Vagina (tissue), 2 donors: ENCODE measurements at regions not wholly inside any gene's neighbourhood (a gene's known extent, or its start where the extent isn't known, plus 50 kb on each side); places are given as distances from the start of the nearest gene placed in this dataset.
"Not testable (repeated sequence)": the region's sequence is repeated elsewhere in the genome, so short reads cannot be mapped to it uniquely, and the experiment has no call there.

Experiments
- DNase-seq, 2 donors: peaks; one replicate each; pipeline ENCODE4 v3.0.0-alpha.2; 2017; ENCODE audit errors: extremely low spot score in 2 of 2
- H3K27ac ChIP-seq: fragments of 200-600 bp; sonication (generic); one replicate; pipeline ENCODE4 v1.5.1; 2019
- H3K27me3 ChIP-seq: fragments of 200-600 bp; sonication (generic); one replicate; pipeline ENCODE4 v1.5.1; 2019
- H3K36me3 ChIP-seq, 2 donors: fragments of 200-600 bp; sonication (generic); one replicate each; pipeline ENCODE4 v1.5.1; 2017 to 2019
- H3K4me1 ChIP-seq: fragments of 200-600 bp; sonication (generic); one replicate; pipeline ENCODE4 v1.5.1; 2019
- H3K4me3 ChIP-seq, 2 donors: fragments of 200-600 bp; sonication (generic); 1 replicate in 1 of 2; 2 replicates in 1 of 2; pipeline ENCODE4 v1.5.1; 2016 to 2019
- H3K9me3 ChIP-seq: fragments of 200-600 bp; sonication (generic); one replicate; pipeline ENCODE4 v1.5.1; 2019
- POLR2A ChIP-seq, 2 donors: fragments of 450-650 bp; IDR thresholded peaks; one replicate each; pipeline ENCODE4 v1.6.1; 2017; ENCODE audit warnings: antibody characterized with exemption in 2 of 2, mild to moderate bottlenecking in 2 of 2, moderate library complexity in 2 of 2
- POLR2AphosphoS5 ChIP-seq, 2 donors: sonication (generic); formaldehyde crosslinking; IDR thresholded peaks; one replicate each; pipeline ENCODE4 v1.9.0; 2017; ENCODE audit warnings: antibody characterized with exemption in 2 of 2, mild to moderate bottlenecking in 2 of 2, low read depth in 1 of 2; ENCODE audit not compliant: insufficient read depth in 1 of 2
- intact Hi-C: fragments of 100-400 bp; cut with DNase I; formaldehyde crosslinking; loops from one replicate; pipeline ENCODE4 v1.15.1; 2023
- TF ChIP-seq, protein P1 (sequence below), 3 experiments: fragments of 450-650 bp in 2 of 3; fragments of 200-600 bp in 1 of 3; sonication (generic) in 1 of 3; IDR thresholded peaks; one replicate each; pipeline ENCODE4 v1.5.1; 2017 to 2019; ENCODE audit warnings: antibody characterized with exemption in 3 of 3, mild to moderate bottlenecking in 2 of 3, moderate library complexity in 2 of 3

DNA sequence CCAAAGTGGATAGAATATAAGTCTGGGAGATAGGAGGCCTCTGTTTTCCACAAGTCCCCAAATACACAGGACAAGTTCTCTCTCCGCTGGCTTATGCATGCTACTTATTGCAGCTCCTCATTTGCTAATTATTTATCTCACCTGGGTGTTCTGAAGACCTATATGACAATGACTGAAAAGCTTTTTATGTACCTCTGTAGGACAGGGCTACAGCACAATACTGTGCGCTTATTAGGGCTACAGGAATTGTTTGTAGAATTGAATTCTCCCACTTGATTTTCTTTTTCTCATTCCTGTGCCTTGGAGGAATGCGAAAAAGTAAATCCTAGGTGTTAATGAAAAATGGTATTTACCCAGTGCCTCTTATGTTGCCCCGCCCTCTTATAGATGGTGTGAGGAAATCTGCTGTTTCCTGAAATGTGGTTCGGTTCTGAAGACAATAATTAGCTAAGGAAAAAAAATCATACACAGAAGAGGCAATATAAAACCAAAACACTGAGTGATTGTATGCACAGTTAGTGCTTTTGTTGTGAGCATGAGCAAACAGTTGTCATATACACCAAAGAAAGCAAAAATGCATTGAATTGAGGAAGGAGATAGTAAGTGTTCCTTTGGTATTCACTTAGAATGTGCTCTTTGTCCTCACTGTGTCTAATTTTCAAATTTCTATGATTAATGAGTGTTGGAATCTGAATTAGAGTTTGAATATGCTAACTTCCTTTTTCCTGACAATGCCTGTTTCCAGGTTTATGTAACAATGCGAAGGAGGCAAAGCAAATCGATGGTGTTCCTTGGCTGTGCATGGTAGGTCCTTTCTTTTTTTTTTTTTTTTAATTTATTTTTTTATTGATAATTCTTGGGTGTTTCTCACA, 78.7 kb upstream of the PNPT1 start:
- Histone ChIP-seq H3K36me3 (no peaks in the 10 kb centered on the region), H3K4me3 (no peak overlapping the region), H3K27ac (no peak overlapping the region), H3K27me3 (no peaks in the 10 kb centered on the region), H3K9me3 (no peaks in the 10 kb centered on the region), H3K4me1 (no peaks in the 10 kb centered on the region)
- intact Hi-C loops = no loop called here
- TF ChIP-seq, protein P1, sequence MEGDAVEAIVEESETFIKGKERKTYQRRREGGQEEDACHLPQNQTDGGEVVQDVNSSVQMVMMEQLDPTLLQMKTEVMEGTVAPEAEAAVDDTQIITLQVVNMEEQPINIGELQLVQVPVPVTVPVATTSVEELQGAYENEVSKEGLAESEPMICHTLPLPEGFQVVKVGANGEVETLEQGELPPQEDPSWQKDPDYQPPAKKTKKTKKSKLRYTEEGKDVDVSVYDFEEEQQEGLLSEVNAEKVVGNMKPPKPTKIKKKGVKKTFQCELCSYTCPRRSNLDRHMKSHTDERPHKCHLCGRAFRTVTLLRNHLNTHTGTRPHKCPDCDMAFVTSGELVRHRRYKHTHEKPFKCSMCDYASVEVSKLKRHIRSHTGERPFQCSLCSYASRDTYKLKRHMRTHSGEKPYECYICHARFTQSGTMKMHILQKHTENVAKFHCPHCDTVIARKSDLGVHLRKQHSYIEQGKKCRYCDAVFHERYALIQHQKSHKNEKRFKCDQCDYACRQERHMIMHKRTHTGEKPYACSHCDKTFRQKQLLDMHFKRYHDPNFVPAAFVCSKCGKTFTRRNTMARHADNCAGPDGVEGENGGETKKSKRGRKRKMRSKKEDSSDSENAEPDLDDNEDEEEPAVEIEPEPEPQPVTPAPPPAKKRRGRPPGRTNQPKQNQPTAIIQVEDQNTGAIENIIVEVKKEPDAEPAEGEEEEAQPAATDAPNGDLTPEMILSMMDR (IDR thresholded peaks at IDR 0.05) = no peak
- TF ChIP-seq POLR2A (IDR thresholded peaks at IDR 0.05) = no peak
- no peak for TF ChIP-seq POLR2AphosphoS5 (IDR thresholded peaks at IDR 0.05; ENCODE audit: insufficient read depth in 1 of 2, low read depth in 1 of 2)
- DNase-seq = no peak

DNA sequence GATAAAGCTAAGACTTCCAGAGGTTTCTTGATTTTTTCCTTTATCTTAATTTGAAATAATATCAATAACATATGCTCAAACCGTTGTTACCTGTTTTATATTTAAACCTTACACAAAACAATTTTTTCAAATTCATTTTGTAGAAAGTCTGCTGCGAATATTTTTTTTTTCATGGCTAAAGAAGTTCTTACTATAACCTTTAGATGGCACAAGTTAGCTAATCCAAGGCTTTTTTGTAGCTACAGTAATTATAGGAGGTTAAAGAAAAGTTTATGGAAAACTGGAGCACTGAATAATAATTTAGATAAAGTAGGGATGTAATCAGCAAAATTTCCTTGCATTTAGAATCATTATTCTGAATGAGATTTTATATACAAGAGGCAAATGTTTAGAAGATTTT, 78.0 kb upstream of the PNPT1 start:
- Histone ChIP-seq H3K4me3 (no peak overlapping the region), H3K4me1 (no peaks in the 10 kb centered on the region), H3K27ac (no peak overlapping the region), H3K27me3 (no peaks in the 10 kb centered on the region), H3K9me3 (no peaks in the 10 kb centered on the region), H3K36me3 (no peaks in the 10 kb centered on the region)
- TF ChIP-seq, protein P1 (IDR thresholded peaks at IDR 0.05) = peak in 2 of 3 experiments; percentile 40 to 63
- TF ChIP-seq POLR2A (IDR thresholded peaks at IDR 0.05) = no peak
- intact Hi-C loops = no loop called here
- no peak for DNase-seq

DNA sequence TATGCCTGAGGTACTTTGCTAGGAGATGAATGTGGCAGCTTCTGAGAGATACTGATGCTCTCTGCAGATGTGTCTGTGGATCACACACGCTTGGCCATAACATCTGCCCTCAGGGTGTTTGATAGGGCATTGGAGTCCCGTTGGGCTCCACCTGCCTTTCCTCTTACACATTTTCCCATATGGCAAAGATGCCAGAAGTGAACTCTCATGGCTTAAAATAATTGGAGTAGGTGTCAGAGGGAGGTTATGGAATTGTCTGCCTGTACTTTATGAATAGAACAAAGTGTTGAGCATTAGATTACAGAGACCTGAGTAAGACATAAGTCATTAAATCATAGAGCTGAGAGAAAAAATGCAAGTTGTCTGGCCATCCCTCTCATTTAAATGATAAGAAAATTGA, 75.3 kb upstream of the PNPT1 start:
- Histone ChIP-seq H3K9me3 (no peaks in the 10 kb centered on the region), H3K27me3 (no peaks in the 10 kb centered on the region), H3K27ac (no peak overlapping the region), H3K36me3 (no peaks in the 10 kb centered on the region), H3K4me3 (no peak overlapping the region), H3K4me1 (no peaks in the 10 kb centered on the region)
- TF ChIP-seq, protein P1 (IDR thresholded peaks at IDR 0.05) = no peak
- no peak for TF ChIP-seq POLR2AphosphoS5 (IDR thresholded peaks at IDR 0.05; ENCODE audit: insufficient read depth in 1 of 2, low read depth in 1 of 2)
- TF ChIP-seq POLR2A (IDR thresholded peaks at IDR 0.05) = no peak
- intact Hi-C loops = no loop called here
- DNase-seq = no peak

DNA sequence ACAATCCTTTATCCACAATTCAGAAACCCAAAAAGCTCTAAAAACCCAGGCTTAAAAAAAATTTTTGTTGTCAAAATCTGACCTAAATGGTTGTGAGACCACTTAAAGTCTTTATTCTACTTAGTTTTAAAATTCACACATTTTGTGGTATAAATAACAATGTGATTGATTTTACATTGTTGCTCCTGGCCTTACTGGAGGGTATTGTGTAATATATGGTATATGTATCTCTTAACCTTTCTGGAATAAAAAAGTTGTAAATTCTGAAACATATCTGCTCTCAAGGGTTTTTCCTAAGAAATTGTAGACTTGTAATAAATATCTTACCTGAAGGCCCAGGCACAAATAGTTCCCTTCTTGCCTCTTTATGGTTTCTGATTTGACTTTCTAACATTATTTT, 73.3 kb upstream of the PNPT1 start:
- intact Hi-C loops = no loop called here
- Histone ChIP-seq H3K9me3 (no peaks in the 10 kb centered on the region), H3K4me1 (peaks cover 3% of the 10 kb centered on the region), H3K27ac (no peak overlapping the region), H3K4me3 (no peak overlapping the region), H3K27me3 (no peaks in the 10 kb centered on the region), H3K36me3 (no peaks in the 10 kb centered on the region)
- no peak for TF ChIP-seq POLR2AphosphoS5 (IDR thresholded peaks at IDR 0.05; ENCODE audit: insufficient read depth in 1 of 2, low read depth in 1 of 2)
- no peak for DNase-seq

DNA sequence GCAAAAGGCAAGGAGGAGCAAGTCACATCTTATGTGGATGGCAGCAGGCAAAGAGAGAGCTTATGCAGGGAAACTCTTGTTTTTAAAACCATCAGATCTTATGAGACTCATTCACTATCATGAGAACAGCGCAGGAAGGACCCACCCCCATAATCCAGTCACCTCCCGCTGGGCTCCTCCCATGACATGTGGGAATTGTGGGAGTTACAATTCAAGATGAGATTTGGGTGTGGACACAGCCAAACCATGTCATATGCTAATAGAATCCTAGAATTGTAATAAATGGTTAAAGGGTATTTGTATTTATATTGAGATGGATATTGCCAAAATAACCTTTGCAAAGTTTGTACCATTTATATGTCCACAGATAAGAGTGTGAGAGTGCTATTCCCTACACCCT, 72.1 kb upstream of the PNPT1 start:
- H3K4me3 ChIP-seq, H3K9me3 ChIP-seq, H3K27me3 ChIP-seq, H3K36me3 ChIP-seq, H3K27ac ChIP-seq, intact Hi-C loops, DNase-seq: not testable (repeated sequence)
- peaks cover 10% of the 10 kb centered on the region for H3K4me1 ChIP-seq

DNA sequence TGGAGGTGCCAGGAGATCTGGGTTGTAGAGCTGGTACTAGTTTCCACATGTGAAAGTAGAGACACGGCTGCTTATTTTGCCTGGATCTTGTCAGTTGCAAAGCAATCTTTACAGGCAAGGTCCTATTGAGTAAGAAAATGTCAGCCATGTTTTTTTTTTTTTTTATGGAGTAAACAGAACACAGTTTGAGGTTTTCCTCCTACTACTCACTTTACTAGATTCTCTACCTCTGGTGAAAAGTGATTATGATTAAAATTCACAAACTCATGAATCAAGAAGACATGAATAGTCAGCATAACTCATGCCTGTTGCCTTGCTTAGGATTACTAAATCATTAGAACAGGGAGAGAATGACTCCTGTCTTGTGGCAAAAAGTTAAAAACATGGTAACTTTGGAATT, 70.1 kb upstream of the PNPT1 start:
- TF ChIP-seq POLR2AphosphoS5 (IDR thresholded peaks at IDR 0.05; ENCODE audit: insufficient read depth in 1 of 2, low read depth in 1 of 2) = no peak
- H3K36me3 ChIP-seq = no peaks in the 10 kb centered on the region
- H3K4me1 ChIP-seq = peaks cover 10% of the 10 kb centered on the region
- intact Hi-C loops = no loop called here
- H3K27ac ChIP-seq = no peak overlapping the region
- no peak for DNase-seq
- no peak overlapping the region for H3K4me3 ChIP-seq
- H3K9me3 ChIP-seq = no peaks in the 10 kb centered on the region
- H3K27me3 ChIP-seq = no peaks in the 10 kb centered on the region
